HG03378 (cell line): ENCODE measurements at regions not wholly inside any gene's neighbourhood (a gene's known extent, or its start where the extent isn't known, plus 50 kb on each side); places are given as distances from the start of the nearest gene placed in this dataset.

Source experiments
- ATAC-seq: cut with Tn5 transposase; IDR thresholded peaks from one replicate; pipeline ENCODE4 v1.9.1; 2021; ENCODE audit warnings: mild to moderate bottlenecking, moderate library complexity; ENCODE audit not compliant: unreplicated experiment

DNA sequence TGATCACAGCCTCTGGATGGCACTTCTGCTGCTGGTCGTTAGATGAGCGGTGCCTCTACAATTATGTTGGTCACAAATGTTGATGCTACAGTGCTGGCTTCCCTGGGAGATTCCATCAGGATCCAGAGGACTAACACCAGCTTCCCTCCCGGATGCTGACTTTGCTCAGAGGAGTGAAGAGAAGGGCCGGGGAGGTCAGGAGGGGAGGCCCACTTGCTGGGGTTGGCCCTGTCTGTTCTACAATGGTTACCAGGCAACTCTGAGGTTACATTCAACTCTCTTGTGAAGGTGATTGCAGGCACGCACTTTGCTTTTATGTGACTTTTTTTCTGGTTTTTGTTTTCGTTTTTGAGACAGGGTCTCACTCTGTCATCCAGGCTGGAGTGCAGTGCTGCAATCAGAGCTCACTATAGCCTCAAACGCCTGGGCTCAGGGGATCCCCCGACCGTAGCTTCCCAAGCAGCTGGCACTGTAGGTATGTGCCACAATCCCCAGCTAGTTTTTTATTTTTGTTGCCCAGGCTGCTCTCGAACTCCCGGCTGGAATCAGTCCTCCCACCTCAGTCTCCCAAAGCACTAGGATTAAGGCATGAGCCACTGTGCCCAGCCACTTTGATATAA lies 112.5 kb downstream of the ADSS2 start:
- ATAC-seq, result no peak

DNA sequence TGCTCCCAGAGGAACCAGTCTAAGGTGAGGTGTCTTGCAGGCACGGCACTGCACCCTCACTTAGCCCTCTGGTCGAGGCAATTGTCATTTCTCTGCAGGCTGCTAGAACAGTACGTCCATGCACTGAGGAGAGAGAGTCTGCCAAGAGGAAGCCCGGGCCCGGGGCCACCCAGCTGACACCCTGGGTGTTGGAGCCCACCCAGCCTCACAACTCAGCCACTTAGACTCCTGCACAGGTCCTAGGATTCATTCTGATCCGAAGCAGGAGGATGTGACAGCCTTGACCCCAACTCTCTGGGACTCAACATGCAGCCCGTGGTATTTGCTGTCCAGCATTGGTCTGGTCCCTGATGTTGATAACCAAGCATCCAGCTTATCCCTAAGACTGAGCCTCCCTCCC lies 111.9 kb downstream of the ADSS2 start:
- no peak for ATAC-seq

- no peak for ATAC-seq
These were observed 111.3 kb downstream of the ADSS2 start for GRCh38 chr1:244340396-244340795.

GRCh38 chr1:244341455-244342450 lies 110.0 kb downstream of the ADSS2 start:
- ATAC-seq, result no peak

DNA sequence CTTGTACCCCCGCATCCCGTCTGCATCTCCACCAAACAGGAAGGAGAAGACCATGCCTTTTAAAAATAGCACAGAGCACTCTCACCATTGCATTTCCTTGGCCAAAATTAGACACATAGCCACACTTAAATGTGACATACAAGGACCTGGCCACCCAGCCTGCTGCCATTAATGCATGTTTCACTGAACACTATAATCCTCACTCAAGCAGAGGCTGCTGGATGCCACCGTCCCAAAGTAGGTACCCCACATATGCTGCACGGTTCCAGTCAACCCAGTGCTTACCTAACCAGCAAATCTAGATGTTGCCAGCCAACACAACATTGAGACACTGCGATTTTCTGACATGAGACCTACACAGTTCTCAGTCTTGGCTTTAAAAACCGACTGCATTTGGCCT lies 107.7 kb downstream of the ADSS2 start:
- no peak for ATAC-seq

DNA sequence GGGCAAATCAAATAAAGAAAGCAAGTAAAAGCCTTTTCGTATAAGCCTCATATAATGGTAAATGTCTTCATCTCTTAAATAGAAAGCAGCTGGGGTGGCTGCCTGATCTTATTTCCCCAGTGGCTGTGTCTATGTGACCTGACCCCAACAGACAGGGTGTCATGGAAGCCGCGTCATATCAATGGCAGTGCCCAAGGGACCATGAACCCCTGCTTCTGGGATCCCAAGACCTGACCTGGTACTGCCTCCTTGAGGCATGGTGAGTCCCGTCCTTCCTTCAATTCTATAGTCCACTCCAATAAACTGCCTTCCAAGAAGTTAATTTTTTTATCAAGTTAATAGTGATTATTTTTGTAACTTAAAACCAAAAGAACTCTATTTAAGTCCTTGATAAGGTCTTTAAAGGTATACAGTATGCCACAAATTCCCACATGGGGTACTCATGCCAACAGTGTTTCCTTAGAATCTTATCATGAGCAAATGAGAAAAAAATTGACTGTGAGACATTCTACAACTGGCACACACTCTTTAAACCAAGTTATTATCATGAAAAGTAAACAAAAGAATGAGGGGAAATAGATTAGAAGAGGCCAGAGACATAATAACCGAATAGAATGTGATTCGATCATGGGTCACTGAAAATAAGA lies 104.6 kb downstream of the ADSS2 start:
- no peak for ATAC-seq

DNA sequence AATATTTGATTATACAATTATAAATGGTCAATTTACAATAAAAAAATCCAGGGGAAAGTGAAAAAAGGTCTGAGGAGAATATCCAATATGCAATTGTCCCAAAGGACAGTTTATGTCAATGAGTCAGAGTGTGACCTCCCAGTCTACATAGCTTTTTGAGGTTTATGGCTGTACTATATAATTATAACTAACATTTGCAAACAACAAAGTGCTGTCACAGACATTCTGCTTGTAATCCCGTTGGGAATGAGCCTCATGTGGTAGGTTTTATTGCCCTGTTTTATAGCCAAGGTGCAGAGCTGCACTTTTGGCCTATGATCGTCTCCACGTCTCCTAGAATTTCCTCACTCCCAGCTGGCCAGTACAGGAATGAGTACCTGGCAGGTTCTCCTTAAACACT lies 103.8 kb downstream of the ADSS2 start:
- no peak for ATAC-seq

DNA sequence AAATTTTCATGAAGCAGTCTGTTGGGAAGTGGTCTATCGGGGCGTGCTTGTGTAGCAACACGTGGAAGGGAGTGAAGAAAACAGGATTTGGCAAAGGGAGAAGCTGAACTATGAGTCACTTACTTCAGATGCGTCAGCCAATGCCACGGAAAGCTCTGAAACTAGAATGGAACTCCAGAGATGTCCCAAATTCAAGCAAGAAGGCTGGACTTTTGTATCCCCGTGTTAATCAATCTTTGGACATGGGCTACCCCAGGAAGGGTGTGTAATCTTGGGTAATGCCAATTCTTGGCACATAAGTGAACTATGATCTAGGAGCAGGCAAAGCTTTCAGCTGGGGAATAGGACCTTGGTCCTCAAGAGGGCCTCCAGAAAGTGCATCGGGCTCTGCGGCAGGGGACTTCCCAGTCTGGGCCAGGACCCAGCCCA lies 102.6 kb downstream of the ADSS2 start:
- ATAC-seq, result no peak

DNA sequence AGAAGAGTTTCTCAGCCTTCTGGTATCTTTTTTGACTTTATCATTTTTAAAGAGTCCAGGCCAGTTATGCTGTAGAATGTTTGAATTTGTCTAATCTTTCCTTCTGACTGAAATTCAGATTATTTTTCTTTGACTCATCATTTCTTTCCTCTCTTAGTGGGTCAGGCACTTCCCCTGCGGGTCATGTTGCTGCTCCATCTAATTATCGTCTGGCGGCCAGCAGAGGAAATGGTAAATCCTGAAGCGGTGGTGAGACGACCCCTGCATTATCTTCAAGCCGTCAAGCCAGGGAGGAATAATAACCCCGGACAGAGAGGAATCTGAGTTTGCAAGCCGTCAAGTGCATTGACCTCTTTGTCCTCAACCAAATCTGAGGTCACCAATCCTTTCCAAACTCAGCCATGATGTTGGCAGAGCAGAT lies 102.1 kb downstream of the ADSS2 start:
- ATAC-seq, result no peak

- ATAC-seq, result peak; percentile 81
These were observed 101.7 kb downstream of the ADSS2 start for GRCh38 chr1:244350027-244350426.

GRCh38 chr1:244352156-244352830 lies 99.4 kb downstream of the ADSS2 start:
- no peak for ATAC-seq

DNA sequence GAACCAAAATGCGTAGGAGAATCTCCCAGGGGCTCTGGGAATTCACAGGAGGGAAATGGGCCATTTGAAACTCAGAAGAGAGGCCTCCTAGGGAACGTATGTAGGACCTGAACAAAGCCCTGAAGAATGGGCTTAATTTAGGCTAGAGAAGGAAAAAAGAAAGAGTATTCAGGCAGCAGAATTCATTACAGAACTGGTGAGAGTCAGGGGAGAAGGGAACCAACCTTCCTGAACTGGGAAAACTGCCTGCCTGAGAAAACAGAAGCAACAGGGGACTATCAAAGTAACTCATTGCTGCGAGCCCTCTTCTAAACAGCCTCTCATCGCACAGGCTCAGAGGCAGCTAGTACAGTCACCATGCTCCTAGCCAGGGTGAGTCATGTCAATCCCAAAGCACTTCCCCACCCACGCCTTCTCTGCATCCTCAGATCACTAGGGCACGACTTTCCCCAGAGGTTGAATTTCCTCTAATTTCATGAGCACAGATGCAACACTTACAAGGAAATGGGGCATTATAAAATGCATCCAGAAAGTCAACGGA lies 98.1 kb downstream of the ADSS2 start:
- ATAC-seq, result peak; percentile 85

DNA sequence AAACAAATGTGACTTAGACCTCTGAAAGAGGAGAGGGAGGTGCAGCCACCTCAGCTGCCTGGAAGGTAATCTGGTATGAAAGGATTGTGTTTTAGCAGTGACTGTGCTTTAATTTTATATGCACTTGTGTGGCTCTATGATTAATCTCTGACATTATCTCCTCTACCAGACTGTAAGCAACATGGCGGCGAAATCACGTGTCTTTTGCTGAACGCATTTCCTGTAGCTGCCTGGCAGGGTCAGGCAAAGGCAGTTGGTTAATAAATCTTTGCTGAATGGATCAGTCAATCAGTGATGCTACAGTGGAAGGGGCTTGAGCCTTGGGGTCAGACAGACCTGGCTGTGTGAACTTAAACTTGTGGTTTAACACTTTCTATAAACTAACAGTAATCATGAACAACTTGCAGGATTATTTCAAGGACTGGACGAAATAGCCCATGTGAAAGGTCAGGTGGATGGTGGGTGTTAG lies 96.9 kb downstream of the ADSS2 start:
- ATAC-seq, result no peak

- no peak for ATAC-seq
These were observed 95.3 kb downstream of the ADSS2 start for GRCh38 chr1:244356376-244356775.
